H1 (cell line): ENCODE measurements at regions not wholly inside any gene's neighbourhood (a gene's known extent, or its start where the extent isn't known, plus 50 kb on each side); places are given as distances from the start of the nearest gene placed in this dataset.

Experiments
- NRF1 ChIP-seq: IDR thresholded peaks from 2 replicates; pipeline ENCODE4 v1.6.1; 2011; ENCODE audit warnings: mild to moderate bottlenecking, low read depth, low read length, improper control_type of control experiment
- POU5F1 ChIP-seq: IDR thresholded peaks from 2 replicates; pipeline ENCODE4 v1.6.1; 2011; ENCODE audit warnings: low read depth, mild to moderate bottlenecking, low read length, moderate library complexity
- TF ChIP-seq, protein P1 (sequence below): IDR thresholded peaks from 2 replicates; pipeline ENCODE4 v1.6.1; 2011; ENCODE audit warnings: low read depth, mild to moderate bottlenecking, low read length; ENCODE audit not compliant: insufficient read depth

DNA sequence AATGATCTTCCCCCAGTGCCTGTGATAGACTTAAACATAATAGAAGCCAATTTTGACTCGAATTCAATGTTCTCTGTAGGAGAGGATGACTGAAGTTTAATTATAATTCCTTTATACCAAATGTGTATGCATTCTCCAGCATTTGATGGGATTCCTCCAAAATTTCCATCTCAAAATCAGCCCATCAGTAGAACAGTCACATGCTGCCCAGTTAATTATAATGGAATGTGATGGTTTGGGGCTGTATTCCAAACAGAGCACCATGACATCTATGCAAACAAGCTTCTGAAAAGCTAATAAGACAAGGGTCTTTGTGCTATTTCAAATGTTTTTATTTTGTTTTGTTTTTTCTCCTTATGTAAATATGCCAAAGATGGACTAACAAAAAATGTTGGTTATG lies 127.7 kb upstream of the SPATA16 start (continued):
- TF ChIP-seq, protein P1, sequence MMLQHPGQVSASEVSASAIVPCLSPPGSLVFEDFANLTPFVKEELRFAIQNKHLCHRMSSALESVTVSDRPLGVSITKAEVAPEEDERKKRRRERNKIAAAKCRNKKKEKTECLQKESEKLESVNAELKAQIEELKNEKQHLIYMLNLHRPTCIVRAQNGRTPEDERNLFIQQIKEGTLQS = no peak
- TF ChIP-seq NRF1 (no peak), POU5F1 (no peak)
